ENCODE measurements at regions not wholly inside any gene's neighbourhood (a gene's known extent, or its start where the extent isn't known, plus 50 kb on each side); places are given as distances from the start of the nearest gene placed in this dataset.
"Not testable (repeated sequence)": the region's sequence is repeated elsewhere in the genome, so short reads cannot be mapped to it uniquely, and the experiment has no call there.

DNA sequence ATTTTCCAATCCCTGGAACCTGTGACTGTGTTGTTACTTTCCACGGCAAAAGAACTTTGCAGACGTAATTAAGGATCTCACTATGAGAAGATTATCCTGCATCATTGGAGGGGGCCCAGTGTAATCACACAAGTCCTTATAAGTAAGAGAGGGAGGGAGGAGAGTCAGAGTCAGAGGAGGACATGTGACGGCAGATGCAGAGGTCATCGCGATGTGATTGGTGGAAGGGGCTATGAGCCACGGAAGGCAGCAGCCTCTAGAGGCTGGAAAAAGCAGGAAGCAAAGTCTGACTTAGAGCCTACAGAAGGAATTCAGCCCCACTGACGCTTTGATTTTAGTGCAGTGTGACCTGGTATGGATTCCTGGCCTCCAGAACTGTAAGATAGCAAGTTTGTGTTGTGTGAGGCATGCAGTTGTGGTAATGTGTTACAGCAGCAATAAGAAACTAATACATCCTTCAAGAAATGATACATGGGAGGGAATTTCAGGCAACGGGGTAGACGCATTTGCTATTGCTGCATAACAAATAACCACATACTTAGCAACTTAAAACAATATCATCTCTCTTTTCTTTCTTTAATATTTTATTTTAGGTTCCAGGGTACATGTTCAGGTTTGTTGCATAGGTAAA, 112.7 kb upstream of the SERPINE2 start:
- DNase-seq (no peak), ATAC-seq (no peak)
- H3K36me3 ChIP-seq, result no peaks in the 10 kb centered on the region
- no peaks in the 10 kb centered on the region for H3K4me1 ChIP-seq
- no peaks in the 10 kb centered on the region for H3K27me3 ChIP-seq (ENCODE audit: low read depth)
- no peak overlapping the region for H3K27ac ChIP-seq
- H3K9me3 ChIP-seq, result no peaks in the 10 kb centered on the region
- intact Hi-C loops (cut with DNase I), result no loop called here
- TF ChIP-seq, protein P1, sequence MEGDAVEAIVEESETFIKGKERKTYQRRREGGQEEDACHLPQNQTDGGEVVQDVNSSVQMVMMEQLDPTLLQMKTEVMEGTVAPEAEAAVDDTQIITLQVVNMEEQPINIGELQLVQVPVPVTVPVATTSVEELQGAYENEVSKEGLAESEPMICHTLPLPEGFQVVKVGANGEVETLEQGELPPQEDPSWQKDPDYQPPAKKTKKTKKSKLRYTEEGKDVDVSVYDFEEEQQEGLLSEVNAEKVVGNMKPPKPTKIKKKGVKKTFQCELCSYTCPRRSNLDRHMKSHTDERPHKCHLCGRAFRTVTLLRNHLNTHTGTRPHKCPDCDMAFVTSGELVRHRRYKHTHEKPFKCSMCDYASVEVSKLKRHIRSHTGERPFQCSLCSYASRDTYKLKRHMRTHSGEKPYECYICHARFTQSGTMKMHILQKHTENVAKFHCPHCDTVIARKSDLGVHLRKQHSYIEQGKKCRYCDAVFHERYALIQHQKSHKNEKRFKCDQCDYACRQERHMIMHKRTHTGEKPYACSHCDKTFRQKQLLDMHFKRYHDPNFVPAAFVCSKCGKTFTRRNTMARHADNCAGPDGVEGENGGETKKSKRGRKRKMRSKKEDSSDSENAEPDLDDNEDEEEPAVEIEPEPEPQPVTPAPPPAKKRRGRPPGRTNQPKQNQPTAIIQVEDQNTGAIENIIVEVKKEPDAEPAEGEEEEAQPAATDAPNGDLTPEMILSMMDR (IDR thresholded peaks at IDR 0.05), result no peak
- no peak overlapping the region for H3K4me3 ChIP-seq

DNA sequence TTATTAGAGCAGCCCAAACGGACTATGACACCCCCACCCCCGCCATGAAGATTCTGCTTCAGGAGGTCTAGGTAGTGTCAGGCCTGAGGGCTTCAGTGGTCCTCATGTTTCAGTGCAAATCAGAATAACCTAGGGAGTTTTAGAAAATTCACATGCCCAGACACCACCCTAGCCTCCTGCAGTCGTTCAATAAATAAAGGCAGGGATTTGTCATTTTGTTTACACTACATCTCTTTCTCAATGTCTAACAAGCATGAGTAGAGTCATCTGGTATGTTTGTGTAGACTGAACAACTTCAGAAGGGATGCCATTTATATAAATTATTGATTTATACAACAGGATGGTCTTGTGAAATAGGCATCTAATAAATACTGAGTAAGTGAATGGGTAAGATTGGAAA, 112.1 kb upstream of the SERPINE2 start:
- H3K27ac ChIP-seq, result no peak overlapping the region
- no peaks in the 10 kb centered on the region for H3K27me3 ChIP-seq (ENCODE audit: low read depth)
- H3K36me3 ChIP-seq, result no peaks in the 10 kb centered on the region
- TF ChIP-seq, protein P1 (IDR thresholded peaks at IDR 0.05), result no peak
- no peaks in the 10 kb centered on the region for H3K4me1 ChIP-seq
- no peak for DNase-seq
- no peaks in the 10 kb centered on the region for H3K9me3 ChIP-seq
- ATAC-seq, result no peak
- H3K4me3 ChIP-seq, result no peak overlapping the region
- intact Hi-C loops (cut with DNase I), result no loop called here

DNA sequence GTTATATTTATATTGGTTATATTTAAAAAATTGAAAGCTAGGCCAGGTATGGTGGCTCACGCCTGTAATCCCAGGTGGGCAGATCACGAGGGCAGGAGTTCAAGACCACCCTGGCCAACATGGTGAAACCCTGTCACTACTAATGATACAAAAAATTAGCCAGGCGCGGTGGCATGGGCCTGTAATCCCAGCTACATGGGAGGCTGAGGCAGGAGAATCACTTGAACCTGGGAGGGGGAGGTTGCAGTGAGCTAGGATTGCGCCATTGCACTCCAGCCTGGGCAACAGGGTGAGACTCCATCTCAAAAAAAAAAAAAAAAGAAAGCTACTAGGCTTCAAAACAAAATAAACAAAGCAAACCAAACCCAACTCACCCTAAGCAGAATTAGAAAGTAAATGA, 109.0 kb upstream of the SERPINE2 start:
- intact Hi-C loops (cut with DNase I); H3K27ac ChIP-seq; H3K36me3 ChIP-seq; H3K9me3 ChIP-seq; DNase-seq; H3K27me3 ChIP-seq (ENCODE audit: low read depth); H3K4me3 ChIP-seq; ATAC-seq; H3K4me1 ChIP-seq: not testable (repeated sequence)

DNA sequence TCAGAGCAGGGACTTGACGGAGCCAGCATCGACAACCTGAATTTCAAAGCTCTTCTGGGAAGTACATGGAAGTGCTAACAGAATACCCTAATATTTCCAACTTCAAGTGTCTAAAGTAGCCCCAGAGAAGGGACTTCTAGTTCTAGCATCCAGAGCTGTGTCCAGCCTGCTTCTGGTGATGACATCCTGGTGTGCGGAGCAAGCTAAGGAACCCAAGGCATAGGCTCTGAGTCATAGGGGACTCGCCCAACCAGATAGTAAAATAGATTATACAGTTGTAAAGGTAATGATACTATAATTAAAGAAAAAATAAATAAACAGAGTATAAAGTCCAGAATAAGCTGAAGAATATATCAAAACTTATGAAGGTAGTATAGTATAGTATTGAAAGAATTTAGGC, 108.1 kb upstream of the SERPINE2 start:
- DNase-seq (no peak), ATAC-seq (no peak)
- Histone ChIP-seq H3K9me3 (no peaks in the 10 kb centered on the region), H3K36me3 (no peaks in the 10 kb centered on the region), H3K4me1 (no peaks in the 10 kb centered on the region), H3K27ac (no peak overlapping the region), H3K27me3 (ENCODE audit: low read depth) (no peaks in the 10 kb centered on the region), H3K4me3 (no peak overlapping the region)
- TF ChIP-seq, protein P1 (IDR thresholded peaks at IDR 0.05), result no peak
- intact Hi-C loops (cut with DNase I), result no loop called here

DNA sequence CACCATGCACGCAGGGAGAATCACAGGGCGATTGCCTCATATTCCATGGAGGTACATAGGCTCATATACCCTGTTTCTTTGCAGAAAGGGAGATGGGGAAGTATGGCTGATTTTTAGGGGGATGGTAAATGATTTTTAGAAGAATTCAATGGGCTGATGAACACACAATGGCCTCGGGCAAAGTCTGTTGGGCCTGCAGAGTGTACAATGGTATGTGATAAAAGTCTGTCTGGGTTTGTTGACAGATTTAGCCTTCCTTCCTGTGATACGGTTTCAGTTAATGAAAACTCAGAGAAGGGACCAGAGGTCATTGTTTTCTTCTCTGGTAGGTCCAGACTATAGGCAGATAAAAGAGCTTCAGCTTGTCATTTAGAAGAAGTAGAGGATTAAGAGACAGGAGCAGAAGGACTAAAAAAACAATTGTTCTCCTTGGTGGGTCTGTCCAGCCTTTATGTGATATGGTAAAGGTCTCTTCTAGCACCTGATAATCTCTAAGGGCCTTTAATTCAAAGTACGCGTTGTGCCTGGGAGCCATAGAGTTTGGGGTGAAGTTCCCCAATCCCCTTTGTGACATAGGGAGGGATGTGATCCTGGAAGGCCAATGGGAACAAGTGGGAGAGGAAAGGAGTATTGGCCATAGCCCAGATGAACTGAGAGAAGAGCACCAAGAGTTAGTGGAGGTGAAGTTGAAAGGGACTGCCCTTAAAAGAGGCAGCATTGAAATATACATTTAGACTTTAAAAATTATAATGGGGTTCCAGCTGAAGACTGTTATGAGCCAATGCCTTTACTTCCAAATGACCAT, 107.5 kb upstream of the SERPINE2 start:
- TF ChIP-seq, protein P1 (IDR thresholded peaks at IDR 0.05), result no peak
- no peak for ATAC-seq
- Histone ChIP-seq H3K27me3 (ENCODE audit: low read depth) (no peaks in the 10 kb centered on the region), H3K27ac (no peak overlapping the region), H3K9me3 (no peaks in the 10 kb centered on the region), H3K36me3 (no peaks in the 10 kb centered on the region), H3K4me1 (no peaks in the 10 kb centered on the region), H3K4me3 (no peak overlapping the region)
- intact Hi-C loops (cut with DNase I), result no loop called here
- no peak for DNase-seq

DNA sequence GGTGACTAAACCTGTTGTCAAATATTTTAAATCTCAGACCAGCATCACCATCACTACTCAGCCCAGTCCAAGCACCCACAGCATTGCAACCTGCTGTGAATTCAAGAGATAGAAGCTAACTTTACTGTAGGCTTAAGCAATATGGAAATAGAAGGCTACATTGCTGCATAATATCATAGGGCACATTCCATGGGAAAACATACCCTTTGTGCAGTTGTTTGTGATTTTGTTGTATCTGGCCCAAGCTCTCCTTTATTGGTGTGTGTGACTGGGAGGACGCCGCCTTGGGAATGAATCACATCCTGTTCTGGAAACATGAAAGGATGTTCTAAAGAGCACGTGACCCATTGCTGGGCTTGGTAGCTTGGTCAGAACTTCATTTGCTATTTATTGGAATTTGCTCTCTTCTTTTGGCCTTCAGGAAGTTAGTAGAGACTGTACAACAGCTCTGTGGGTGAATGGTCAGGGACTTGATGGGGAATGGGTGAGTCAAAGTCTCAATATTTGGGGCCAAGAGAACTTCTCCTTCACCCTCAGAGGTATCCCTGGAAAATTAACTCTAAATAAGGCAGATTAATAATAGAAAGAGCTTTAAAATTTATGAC, 106.8 kb upstream of the SERPINE2 start:
- ATAC-seq (no peak), DNase-seq (no peak)
- no peaks in the 10 kb centered on the region for H3K4me1 ChIP-seq
- no peaks in the 10 kb centered on the region for H3K36me3 ChIP-seq
- no peaks in the 10 kb centered on the region for H3K9me3 ChIP-seq
- H3K27me3 ChIP-seq (ENCODE audit: low read depth), result no peaks in the 10 kb centered on the region
- TF ChIP-seq, protein P1 (IDR thresholded peaks at IDR 0.05), result no peak
- no peak overlapping the region for H3K4me3 ChIP-seq
- intact Hi-C loops (cut with DNase I), result no loop called here
- no peak overlapping the region for H3K27ac ChIP-seq
